GM21447 (cell line): ENCODE measurements at regions not wholly inside any gene's neighbourhood (a gene's known extent, or its start where the extent isn't known, plus 50 kb on each side); places are given as distances from the start of the nearest gene placed in this dataset.

ENCODE experiments used
- ATAC-seq: cut with Tn5 transposase; IDR thresholded peaks from one replicate; pipeline ENCODE4 v1.9.1; 2021; ENCODE audit not compliant: unreplicated experiment

- no peak for ATAC-seq
These were observed 97.2 kb downstream of the TRIM36 start for GRCh38 chr5:115072266-115073064.

GRCh38 chr5:115070737-115071136 lies 99.0 kb downstream of the TRIM36 start:
- no peak for ATAC-seq

- ATAC-seq = peak; percentile 39
These were observed 100.4 kb downstream of the TRIM36 start for GRCh38 chr5:115069087-115069968.

GRCh38 chr5:115068239-115069086 lies 101.2 kb downstream of the TRIM36 start:
- ATAC-seq = peak; percentile 92

GRCh38 chr5:115064380-115064779 lies 105.3 kb downstream of the TRIM36 start:
- ATAC-seq = no peak

GRCh38 chr5:115054387-115054951 lies 115.2 kb downstream of the TRIM36 start:
- no peak for ATAC-seq

- ATAC-seq = no peak
These were observed 116.8 kb downstream of the TRIM36 start for GRCh38 chr5:115052948-115053347.

GRCh38 chr5:115050866-115051265 lies 118.8 kb downstream of the TRIM36 start:
- no peak for ATAC-seq

- peak; percentile 65 for ATAC-seq
These were observed 135.8 kb downstream of the TRIM36 start for GRCh38 chr5:115033861-115034260.

- ATAC-seq = no peak
These were observed 141.2 kb downstream of the TRIM36 start for GRCh38 chr5:115028557-115028956.

GRCh38 chr5:115024922-115025321 lies 144.8 kb downstream of the TRIM36 start:
- no peak for ATAC-seq

GRCh38 chr5:115022303-115022702 lies 147.4 kb downstream of the TRIM36 start:
- no peak for ATAC-seq

GRCh38 chr5:115016646-115017045 lies 153.1 kb downstream of the TRIM36 start:
- ATAC-seq = no peak

GRCh38 chr5:114999176-114999575 lies 170.5 kb downstream of the TRIM36 start:
- no peak for ATAC-seq

- no peak for ATAC-seq
These were observed 180.2 kb downstream of the TRIM36 start for GRCh38 chr5:114989512-114989911.

- ATAC-seq = no peak
These were observed 181.6 kb downstream of the TRIM36 start for GRCh38 chr5:114988096-114988495.

- no peak for ATAC-seq
These were observed 184.9 kb downstream of the TRIM36 start for GRCh38 chr5:114984796-114985195.

- ATAC-seq = no peak
These were observed 188.6 kb downstream of the TRIM36 start for GRCh38 chr5:114981111-114981510.

- ATAC-seq = no peak
These were observed 191.6 kb downstream of the TRIM36 start for GRCh38 chr5:114977979-114978573.

GRCh38 chr5:114969482-114969881 lies 200.2 kb downstream of the TRIM36 start:
- no peak for ATAC-seq
